ENCODE measurements at regions not wholly inside any gene's neighbourhood (a gene's known extent, or its start where the extent isn't known, plus 50 kb on each side); places are given as distances from the start of the nearest gene placed in this dataset.

DNA sequence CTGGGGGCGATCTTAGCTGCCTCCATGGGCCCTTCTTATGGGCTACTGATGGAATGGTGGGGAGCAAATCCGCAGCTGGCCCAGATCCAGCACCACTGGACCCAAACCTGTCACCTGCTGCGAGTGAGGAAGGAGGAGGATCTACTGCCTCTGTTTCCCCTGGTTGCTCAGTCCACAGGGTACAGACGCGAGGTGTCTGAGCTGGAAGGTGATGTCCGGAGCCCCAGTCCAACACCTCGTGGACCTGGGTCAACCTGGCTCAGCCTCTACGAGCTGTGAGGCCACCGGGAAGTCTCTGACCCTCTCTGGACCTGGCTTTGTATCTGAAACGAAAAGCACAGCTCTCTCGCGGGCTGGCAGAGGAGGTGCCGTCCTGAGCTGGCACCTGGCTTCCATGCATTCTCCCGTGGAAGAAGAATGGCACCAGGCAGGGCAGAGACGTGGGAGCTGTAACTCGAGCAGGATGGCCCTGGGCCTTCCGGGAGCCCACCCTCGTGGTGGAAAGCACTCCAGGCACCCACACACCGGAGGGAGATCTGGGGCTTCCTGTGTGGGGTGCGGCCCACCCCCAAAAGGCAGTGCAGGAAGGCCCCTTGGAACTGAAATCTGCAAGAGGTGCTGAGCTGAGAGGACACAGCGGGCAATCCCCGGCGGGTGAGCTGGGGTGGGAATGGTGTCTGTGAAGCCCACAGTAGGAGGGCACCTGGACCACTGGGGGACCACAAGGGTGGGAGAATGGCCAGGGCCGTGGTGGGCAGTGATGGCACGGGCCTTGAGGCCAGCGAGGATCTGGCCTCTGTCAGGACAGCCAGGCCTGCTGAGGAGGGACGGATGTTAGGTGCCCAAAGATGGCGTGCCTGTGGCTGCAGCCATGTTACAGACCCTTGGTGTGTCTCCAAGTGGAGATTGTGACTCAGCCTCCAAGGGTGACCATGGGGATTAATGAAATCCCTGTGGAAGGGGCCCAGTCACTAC lies 133.4 kb downstream of the OLFM1 start:
- Mint-ChIP-seq H3K36me3 (no peaks in the 10 kb centered on the region), H3K4me1 (no peaks in the 10 kb centered on the region), H3K27ac (no peak overlapping the region), H3K4me3 (no peak overlapping the region), H3K27me3 (peaks cover 19% of the 10 kb centered on the region), H3K9me3 (no peaks in the 10 kb centered on the region)
- CTCF ChIA-PET = interaction anchor here (0.6 kb wide), 1 partner anchor 20 kb away, joined by 4 read pairs; no protein-coding TSS in a partner anchor
- DNase-seq = no peak

DNA sequence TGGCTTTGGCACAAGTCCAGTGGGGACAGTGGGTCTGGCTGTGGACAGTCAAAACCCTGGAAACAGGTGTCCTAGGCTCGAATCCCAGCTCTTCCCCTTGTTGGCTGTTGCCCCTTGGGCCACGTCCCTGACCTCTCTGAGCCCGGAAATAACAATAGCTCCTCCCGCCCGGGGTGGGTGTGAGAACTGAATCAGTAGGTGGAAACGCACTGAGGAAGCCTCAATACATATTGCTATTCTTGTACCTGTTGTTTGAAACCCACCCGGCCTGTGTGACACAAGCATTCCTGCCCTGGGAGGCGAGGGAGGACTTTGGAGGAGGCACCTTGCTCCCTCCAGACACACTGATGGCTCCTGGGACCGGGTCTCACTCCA lies 134.1 kb downstream of the OLFM1 start:
- H3K36me3 Mint-ChIP-seq = no peaks in the 10 kb centered on the region
- no peak for DNase-seq
- CTCF ChIA-PET = no interaction called here
- no peak overlapping the region for H3K4me3 Mint-ChIP-seq
- no peaks in the 10 kb centered on the region for H3K9me3 Mint-ChIP-seq
- H3K4me1 Mint-ChIP-seq = no peaks in the 10 kb centered on the region
- H3K27ac Mint-ChIP-seq = no peak overlapping the region
- H3K27me3 Mint-ChIP-seq = peaks cover 19% of the 10 kb centered on the region

DNA sequence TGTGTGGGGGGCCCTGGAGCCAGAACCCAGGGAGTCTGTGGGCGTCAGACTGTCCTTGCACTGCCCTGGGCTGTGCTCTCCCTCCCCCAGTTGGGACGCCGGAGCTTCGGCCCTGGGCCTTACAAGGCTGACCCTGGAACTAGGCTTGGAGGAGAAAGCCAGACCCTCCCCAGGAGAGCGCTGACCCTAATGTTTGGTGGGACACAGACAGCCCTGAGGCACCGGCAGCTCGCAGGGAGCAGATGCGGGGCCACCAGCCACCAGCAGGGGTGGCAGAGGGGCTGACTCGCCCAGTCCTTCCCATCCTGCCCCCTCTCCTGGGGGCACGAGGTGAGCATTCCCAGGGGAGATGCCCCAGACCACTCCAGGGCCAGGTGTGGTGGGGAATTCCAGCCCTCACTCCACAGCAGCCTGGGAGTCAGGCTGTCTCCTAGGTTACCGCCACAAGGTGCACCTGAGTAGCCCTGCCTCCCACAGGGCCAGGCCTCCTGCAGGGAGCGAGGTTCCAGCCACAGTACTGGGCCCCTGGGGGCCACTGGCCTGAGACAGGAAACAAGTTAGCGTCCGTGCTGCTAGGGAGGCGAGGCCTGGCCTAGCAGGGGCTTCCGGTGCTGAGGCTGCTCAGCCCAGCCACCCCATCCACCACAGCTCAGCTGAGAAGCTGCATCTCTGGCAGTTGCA lies 134.6 kb downstream of the OLFM1 start:
- CTCF ChIA-PET = no interaction called here
- Mint-ChIP-seq H3K27ac (no peak overlapping the region), H3K36me3 (no peaks in the 10 kb centered on the region), H3K27me3 (peaks cover 19% of the 10 kb centered on the region), H3K4me1 (no peaks in the 10 kb centered on the region), H3K4me3 (no peak overlapping the region), H3K9me3 (no peaks in the 10 kb centered on the region)
- no peak for DNase-seq

DNA sequence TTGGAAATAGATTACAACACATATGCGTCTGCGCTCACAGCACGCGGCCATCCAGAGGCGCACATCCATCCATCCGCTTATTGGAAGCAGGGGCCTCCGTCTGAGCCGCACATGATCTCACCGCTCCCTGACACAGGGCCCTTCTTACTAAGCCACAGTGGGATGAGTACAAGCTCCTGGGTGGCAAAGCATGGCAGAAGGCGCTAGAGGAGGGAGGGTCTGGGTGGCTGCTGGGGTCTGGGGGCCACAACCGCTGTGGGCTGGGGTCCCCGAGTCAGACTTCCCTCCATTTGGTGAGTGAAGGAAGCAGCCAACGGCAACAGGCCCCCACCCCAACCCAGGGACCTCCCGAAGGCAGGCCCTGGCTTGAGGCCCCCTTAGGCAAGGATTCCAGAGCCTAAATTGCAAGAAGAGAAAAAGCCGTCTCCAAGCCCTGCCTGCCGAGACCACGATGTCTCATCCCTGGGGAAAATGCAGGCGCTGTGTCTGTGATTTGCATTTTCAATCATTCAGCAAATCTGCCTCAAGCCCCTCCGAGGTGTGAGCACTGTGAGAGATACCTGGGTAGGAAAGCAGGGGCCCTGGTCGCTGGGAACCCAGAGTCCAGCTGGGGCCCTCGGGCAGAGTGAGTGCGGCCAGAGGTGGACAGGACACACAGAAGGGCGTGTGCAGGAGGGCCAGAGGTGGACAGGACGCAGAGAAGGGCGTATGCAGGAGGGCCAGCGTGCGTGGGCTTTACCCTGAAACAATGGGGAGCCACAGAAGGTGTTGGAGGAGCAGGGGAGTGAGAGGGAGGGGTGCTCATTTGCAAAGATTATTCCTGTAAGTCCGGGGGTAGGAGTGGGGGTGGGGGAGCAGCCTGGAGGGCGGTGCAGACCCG lies 135.7 kb downstream of the OLFM1 start:
- no peak overlapping the region for H3K4me3 Mint-ChIP-seq
- H3K36me3 Mint-ChIP-seq = no peaks in the 10 kb centered on the region
- peaks cover 8% of the 10 kb centered on the region for H3K27me3 Mint-ChIP-seq
- DNase-seq = no peak
- no peaks in the 10 kb centered on the region for H3K4me1 Mint-ChIP-seq
- CTCF ChIA-PET = no interaction called here
- no peak overlapping the region for H3K27ac Mint-ChIP-seq
- no peaks in the 10 kb centered on the region for H3K9me3 Mint-ChIP-seq

DNA sequence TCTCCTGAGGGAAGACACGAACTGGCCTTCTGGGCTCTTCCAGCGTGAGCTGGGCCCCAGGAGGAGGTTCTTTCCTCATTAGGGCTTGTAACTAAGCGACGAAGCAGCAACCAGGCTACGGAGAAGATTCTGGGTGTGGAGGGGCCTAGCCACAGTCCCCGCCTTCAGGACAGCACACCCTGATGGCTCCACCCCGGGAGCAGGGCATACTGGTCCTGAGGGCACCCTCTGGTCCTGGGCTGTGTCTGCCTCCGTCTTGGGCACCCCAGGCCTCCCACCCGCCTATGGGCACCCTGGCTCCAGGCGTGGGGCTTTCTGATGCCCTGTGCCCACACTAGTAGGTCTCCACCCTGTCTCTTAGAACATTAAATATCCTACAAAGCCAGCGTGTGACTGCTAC lies 136.4 kb downstream of the OLFM1 start:
- Mint-ChIP-seq H3K9me3 (no peaks in the 10 kb centered on the region), H3K27me3 (peaks cover 1% of the 10 kb centered on the region), H3K4me3 (no peak overlapping the region), H3K27ac (no peak overlapping the region), H3K4me1 (no peaks in the 10 kb centered on the region), H3K36me3 (no peaks in the 10 kb centered on the region)
- DNase-seq = no peak
- CTCF ChIA-PET = no interaction called here

DNA sequence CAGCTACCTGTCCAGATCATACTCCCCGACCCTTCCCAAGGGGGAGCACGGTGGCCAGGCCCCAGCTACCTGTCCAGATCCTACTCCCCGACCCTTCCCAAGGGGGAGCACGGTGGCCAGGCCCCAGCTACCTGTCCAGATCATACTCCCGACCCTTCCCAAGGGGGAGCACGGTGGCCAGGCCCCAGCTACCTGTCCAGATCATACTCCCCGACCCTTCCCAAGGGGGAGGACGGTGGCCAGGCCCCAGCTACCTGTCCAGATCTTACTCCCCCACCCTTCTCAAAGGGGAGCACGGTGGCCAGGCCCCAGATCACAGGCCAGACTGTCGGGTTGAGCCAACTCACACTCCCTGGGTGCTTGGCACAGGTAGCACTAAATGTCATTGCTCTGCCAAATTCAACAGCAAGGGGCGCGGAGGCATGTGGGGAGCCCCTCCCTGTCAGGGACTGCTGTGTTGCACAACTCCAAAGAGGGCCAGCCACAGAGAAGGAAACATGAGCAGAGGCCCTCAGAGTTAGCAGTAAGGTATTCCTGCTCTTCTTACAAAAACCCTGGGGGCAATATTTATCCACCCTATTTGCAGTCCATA lies 136.9 kb downstream of the OLFM1 start:
- DNase-seq = no peak
- Mint-ChIP-seq H3K27me3 (no peaks in the 10 kb centered on the region), H3K4me1 (no peaks in the 10 kb centered on the region), H3K9me3 (no peaks in the 10 kb centered on the region), H3K4me3 (no peak overlapping the region), H3K27ac (no peak overlapping the region), H3K36me3 (no peaks in the 10 kb centered on the region)
- CTCF ChIA-PET = no interaction called here

DNA sequence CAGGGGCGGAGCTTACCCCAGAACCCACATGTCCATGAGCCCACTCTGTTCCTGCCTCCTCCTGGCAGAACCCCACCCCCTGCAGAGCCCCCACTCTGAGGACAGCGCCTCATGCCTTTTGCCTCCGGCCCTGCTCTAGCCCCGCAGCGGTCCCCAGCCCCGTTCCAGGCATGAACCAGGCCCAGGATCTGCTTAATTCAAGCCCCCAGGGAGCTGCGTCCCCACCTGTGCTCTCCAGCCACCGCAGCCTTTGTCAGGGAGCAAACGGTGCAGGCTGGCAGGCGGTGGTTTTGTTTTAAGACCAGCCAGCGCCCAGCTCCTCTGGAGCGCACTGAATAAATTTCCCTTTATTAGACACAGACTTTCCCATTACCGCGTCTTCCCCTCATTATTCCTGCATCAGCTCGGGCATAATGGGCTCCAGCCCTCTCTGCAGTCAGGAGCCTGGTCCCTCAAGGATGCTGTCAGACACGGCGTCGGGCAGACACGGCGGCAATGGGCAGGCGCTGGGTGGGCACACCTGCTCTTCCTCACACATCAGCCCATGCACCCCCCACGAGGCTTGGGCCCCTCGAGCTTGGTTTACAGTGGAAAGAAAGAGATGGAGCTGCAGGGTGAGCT lies 137.6 kb downstream of the OLFM1 start:
- CTCF ChIA-PET = no interaction called here
- H3K36me3 Mint-ChIP-seq = no peaks in the 10 kb centered on the region
- no peak for DNase-seq
- H3K4me1 Mint-ChIP-seq = no peaks in the 10 kb centered on the region
- no peaks in the 10 kb centered on the region for H3K27me3 Mint-ChIP-seq
- no peaks in the 10 kb centered on the region for H3K9me3 Mint-ChIP-seq
- no peak overlapping the region for H3K27ac Mint-ChIP-seq
- H3K4me3 Mint-ChIP-seq = no peak overlapping the region

DNA sequence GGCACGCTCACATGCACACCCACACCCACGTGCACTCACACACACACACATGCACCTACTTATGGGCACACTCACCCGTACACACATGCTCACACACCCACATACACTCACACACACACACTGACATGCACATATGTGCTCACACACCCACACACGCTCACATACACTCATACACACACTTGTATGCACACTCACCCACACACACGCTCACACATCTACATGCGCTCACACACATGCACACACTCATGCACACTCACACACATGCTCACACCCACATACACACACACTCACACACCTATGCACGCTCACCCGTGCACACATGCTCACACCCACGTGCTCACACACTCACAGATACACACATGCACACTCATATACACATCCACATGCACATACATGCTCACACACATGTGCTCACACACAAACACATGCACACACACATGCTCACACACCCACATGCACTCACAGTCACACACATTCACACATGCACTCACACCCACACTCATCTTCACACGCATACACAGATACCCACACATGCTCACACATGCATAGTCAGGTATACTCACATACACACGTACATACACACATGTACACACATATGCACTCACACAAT lies 138.3 kb downstream of the OLFM1 start:
- DNase-seq = no peak
- Mint-ChIP-seq H3K4me3 (no peak overlapping the region), H3K4me1 (no peaks in the 10 kb centered on the region)

DNA sequence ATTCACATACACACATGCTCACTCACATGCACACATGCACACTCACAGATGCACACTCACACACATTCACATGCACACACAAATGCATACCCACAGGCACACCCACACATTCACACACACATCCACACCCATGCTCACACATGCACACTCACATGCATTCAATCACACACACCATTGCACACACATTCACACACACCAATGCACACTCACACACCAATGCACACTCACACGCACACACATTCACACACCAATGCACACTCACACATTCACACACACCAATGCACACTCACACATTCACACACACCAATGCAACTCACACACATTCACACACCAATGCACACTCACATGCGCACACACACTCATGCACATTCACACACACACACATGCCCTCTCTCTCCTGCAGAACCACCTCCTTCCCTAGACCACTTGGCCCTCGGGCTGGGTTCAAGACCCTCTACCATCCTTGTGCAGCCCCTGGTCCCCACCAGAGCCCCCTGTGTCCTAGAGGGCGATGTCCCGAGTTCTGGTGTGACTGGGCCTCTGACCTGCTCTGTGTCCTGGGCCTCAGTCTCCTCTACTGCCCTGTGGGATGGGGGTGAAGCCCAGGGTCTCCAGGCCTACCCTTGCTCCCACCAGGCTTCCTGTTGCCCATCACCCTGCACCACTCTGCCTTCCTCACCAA lies 139.0 kb downstream of the OLFM1 start:
- Mint-ChIP-seq H3K4me3 (no peak overlapping the region), H3K9me3 (no peaks in the 10 kb centered on the region), H3K36me3 (no peaks in the 10 kb centered on the region), H3K27ac (no peak overlapping the region), H3K27me3 (no peaks in the 10 kb centered on the region), H3K4me1 (no peaks in the 10 kb centered on the region)
- no peak for DNase-seq
- CTCF ChIA-PET = no interaction called here

More for the DNA sequence above, 138.3 kb downstream of the OLFM1 start:
- H3K36me3 Mint-ChIP-seq = no peaks in the 10 kb centered on the region
- no peaks in the 10 kb centered on the region for H3K9me3 Mint-ChIP-seq
- CTCF ChIA-PET = no interaction called here
- H3K27me3 Mint-ChIP-seq = no peaks in the 10 kb centered on the region
- no peak overlapping the region for H3K27ac Mint-ChIP-seq

DNA sequence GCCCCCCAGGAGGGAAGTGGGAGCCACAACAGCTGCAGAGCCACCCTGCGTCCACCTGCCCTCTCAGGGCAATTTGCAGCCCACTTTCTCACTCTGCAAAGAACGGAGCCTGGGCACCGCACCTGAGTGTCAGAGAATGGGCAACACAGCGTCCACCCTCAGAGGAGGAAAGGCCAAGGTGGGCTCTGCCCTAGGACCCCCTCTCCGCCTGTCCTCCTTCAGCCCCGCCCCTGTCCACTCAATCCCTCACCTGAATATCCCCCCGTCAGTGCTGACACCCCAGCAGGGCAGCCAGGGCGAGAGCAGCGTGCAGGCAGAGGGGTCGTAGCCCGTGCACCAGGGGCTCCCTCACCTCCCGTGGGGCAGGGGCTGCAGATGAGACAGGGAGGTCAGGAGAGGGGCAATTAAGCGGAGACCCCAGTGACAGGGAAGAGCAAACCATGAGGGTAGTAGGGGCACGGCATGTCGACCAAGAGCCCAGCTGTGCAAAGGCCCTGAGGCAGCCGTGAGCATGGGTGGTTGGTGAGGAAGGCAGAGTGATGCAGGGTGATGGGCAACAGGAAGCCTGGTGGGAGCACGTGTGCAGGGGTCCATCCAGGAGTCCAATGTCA lies 140.3 kb downstream of the OLFM1 start:
- H3K9me3 Mint-ChIP-seq = no peaks in the 10 kb centered on the region
- DNase-seq = no peak
- CTCF ChIA-PET = no interaction called here
- H3K36me3 Mint-ChIP-seq = no peaks in the 10 kb centered on the region
- H3K27me3 Mint-ChIP-seq = no peaks in the 10 kb centered on the region
- H3K27ac Mint-ChIP-seq = no peak overlapping the region
- no peaks in the 10 kb centered on the region for H3K4me1 Mint-ChIP-seq
- no peak overlapping the region for H3K4me3 Mint-ChIP-seq

DNA sequence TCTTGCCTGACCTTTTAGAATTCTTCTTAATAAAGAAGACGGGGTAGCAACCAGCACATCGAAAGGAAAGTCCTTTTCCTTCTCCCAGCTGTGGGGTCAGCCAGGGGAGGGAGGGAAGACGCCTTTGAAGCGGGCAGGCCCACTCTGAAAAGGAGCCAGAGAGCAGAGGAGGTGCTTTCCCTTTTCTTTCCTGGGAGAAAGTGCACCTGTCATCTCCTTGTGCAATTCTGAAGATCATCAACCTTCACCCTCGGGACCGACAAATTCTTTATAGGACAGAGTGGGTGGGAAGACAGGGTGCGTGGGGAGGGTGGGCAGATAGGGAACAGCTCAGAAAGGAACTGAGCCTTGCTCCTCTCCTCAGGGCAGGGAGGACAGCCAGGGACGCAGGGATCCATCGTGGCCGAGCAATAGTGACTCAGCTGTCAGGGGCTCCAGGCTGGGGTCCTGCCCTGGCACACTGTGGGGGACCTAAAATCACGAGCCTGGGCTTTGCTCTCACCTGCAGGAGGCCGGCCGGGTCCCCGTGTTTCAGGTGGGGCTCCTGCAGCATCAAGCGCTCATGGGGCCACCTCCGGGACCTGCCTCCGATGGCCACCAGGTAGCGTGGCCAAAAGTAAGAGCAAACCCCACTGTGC lies 141.0 kb downstream of the OLFM1 start:
- CTCF ChIA-PET = no interaction called here
- no peak for DNase-seq
- H3K9me3 Mint-ChIP-seq = no peaks in the 10 kb centered on the region
- H3K4me1 Mint-ChIP-seq = no peaks in the 10 kb centered on the region
- H3K36me3 Mint-ChIP-seq = no peaks in the 10 kb centered on the region
- no peak overlapping the region for H3K4me3 Mint-ChIP-seq
- no peak overlapping the region for H3K27ac Mint-ChIP-seq
- no peaks in the 10 kb centered on the region for H3K27me3 Mint-ChIP-seq

DNA sequence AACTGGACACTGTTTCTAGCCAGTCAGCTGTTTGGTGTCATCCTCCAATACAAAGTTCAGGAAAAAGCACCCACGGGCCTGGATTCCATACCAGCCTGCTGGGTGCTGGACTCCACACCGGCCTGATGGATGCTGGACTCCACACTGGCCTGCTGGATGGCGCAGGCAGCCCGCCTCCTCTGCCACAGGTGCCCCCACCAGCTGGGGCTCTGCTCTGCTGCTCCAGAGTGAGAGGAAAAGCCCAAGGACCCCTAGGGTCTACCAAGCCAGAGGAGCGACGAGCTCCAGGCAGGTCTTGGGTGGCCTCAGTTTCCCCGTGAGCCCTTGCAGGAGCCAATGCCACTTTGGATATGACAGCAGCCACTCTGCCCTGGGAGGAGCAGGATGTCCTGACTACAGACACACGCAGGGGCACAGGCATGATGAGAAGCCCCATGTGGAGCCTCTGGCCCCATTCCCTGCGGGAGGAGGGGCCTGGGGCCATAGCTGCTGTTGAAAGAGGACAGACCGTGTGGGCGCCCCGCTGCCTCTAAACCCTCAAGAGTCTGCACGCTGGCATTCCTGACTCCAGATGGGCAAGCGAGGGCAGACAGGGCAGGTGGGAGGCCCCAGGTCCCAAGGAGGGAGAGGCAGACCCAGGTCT lies 141.6 kb downstream of the OLFM1 start:
- no peaks in the 10 kb centered on the region for H3K36me3 Mint-ChIP-seq
- DNase-seq = no peak
- H3K9me3 Mint-ChIP-seq = no peaks in the 10 kb centered on the region

More for the DNA sequence above, 141.6 kb downstream of the OLFM1 start:
- CTCF ChIA-PET = no interaction called here
- Mint-ChIP-seq H3K27me3 (no peaks in the 10 kb centered on the region), H3K27ac (no peak overlapping the region), H3K4me3 (no peak overlapping the region), H3K4me1 (no peaks in the 10 kb centered on the region)

Data from activated naive CD4-positive, alpha-beta T cell treated with anti-CD3 and anti-CD28 coated beads, Interleukin-2, amount 10 ng/mL, durations not matched to agents 7 days and 5 days (primary cell).